ENCODE measurements at regions not wholly inside any gene's neighbourhood (a gene's known extent, or its start where the extent isn't known, plus 50 kb on each side); places are given as distances from the start of the nearest gene placed in this dataset.

- Histone ChIP-seq H3K27ac (no peak overlapping the region), H3K4me3 (peak overlapping the region; percentile 51; the same call in 1 of the 2 replicates), H2AFZ (peak overlapping the region; percentile 61), H3K27me3 (ENCODE audit: insufficient read depth, low read depth) (no peaks in the 10 kb centered on the region), H3K4me1 (replicated peaks; ENCODE audit: insufficient read depth) (no peaks in the 10 kb centered on the region), H3K9me2 (ENCODE audit: insufficient read depth) (no peaks in the 10 kb centered on the region), H3K79me2 (ENCODE audit: low read depth) (no peaks in the 10 kb centered on the region), H3K9me3 (ENCODE audit: insufficient read depth, low read depth) (no peaks in the 10 kb centered on the region; the same call in 1 of the 2 replicates), H3K36me3 (ENCODE audit: low read depth) (no peaks in the 10 kb centered on the region), H3K4me2 (peak overlapping the region; percentile 69), H4K20me1 (ENCODE audit: insufficient read depth) (no peaks in the 10 kb centered on the region), H3F3A (ENCODE audit: insufficient read depth, low read depth) (no peaks in the 10 kb centered on the region)
- intact Hi-C loops (cut with micrococcal nuclease; ENCODE audit: unreplicated experiment): no loop called here
- no TSS peak for BruUV-seq (replicated peaks)
- ChIA-PET CTCF (interaction anchor here (0.6 to 0.7 kb wide), 2 partner anchors 689 to 1219 kb away, joined by 3 read pairs; no protein-coding TSS in a partner anchor), POLR2A (ENCODE audit: unreplicated experiment) (interaction anchor here (0.7 kb wide), 1 partner anchor 160 kb away, joined by 4 read pairs; the partner anchor contains the start of gene CDH12)
- no peak for DNase-seq
- TF ChIP-seq CTCF (conservative IDR thresholded peaks at IDR 0.05) (no peak), EZH2 (IDR thresholded peaks at IDR 0.05; ENCODE audit: low read depth) (no peak)
Observed at GRCh38 chr5:23012842-23013241, 159.7 kb upstream of the CDH12 start.

- H3K27ac ChIP-seq: no peak overlapping the region
- TF ChIP-seq CTCF (conservative IDR thresholded peaks at IDR 0.05): no peak
- no peak for DNase-seq
- no peaks in the 10 kb centered on the region for H3K36me3 ChIP-seq (ENCODE audit: low read depth)
- no peaks in the 10 kb centered on the region for H3K79me2 ChIP-seq (ENCODE audit: low read depth)
- H4K20me1 ChIP-seq (ENCODE audit: insufficient read depth): no peaks in the 10 kb centered on the region
- no peaks in the 10 kb centered on the region for H3F3A ChIP-seq (ENCODE audit: insufficient read depth, low read depth)
- BruUV-seq (replicated peaks): no TSS peak
- H3K4me1 ChIP-seq (replicated peaks; ENCODE audit: insufficient read depth): no peaks in the 10 kb centered on the region
- H3K9me3 ChIP-seq (ENCODE audit: insufficient read depth, low read depth): no peaks in the 10 kb centered on the region; the same call in 1 of the 2 replicates
- no peak overlapping the region for H3K4me2 ChIP-seq
- POLR2A ChIA-PET (ENCODE audit: unreplicated experiment): no interaction called here
- intact Hi-C loops (cut with micrococcal nuclease; ENCODE audit: unreplicated experiment): no loop called here
- H3K9me2 ChIP-seq (ENCODE audit: insufficient read depth): no peaks in the 10 kb centered on the region
- H3K4me3 ChIP-seq: no peak overlapping the region
- CTCF ChIA-PET: no interaction called here
- H3K27me3 ChIP-seq (ENCODE audit: insufficient read depth, low read depth): no peaks in the 10 kb centered on the region
- no peak overlapping the region for H2AFZ ChIP-seq
Observed at GRCh38 chr5:23007762-23008161, 154.6 kb upstream of the CDH12 start.

GRCh38 chr5:23007236-23007635 is 154.1 kb upstream of the CDH12 start:
- H2AFZ ChIP-seq: no peak overlapping the region
- H3K4me1 ChIP-seq (replicated peaks; ENCODE audit: insufficient read depth): no peaks in the 10 kb centered on the region
- no peak for DNase-seq
- ChIA-PET POLR2A (ENCODE audit: unreplicated experiment) (no interaction called here), CTCF (no interaction called here)
- H3K9me3 ChIP-seq (ENCODE audit: insufficient read depth, low read depth): no peaks in the 10 kb centered on the region; the same call in 1 of the 2 replicates
- H3K27ac ChIP-seq: no peak overlapping the region
- no peaks in the 10 kb centered on the region for H3K79me2 ChIP-seq (ENCODE audit: low read depth)
- no peak overlapping the region for H3K4me3 ChIP-seq
- H3K27me3 ChIP-seq (ENCODE audit: insufficient read depth, low read depth): no peaks in the 10 kb centered on the region
- H3K4me2 ChIP-seq: no peak overlapping the region
- no peaks in the 10 kb centered on the region for H3K9me2 ChIP-seq (ENCODE audit: insufficient read depth)
- intact Hi-C loops (cut with micrococcal nuclease; ENCODE audit: unreplicated experiment): no loop called here
- H3F3A ChIP-seq (ENCODE audit: insufficient read depth, low read depth): no peaks in the 10 kb centered on the region
- H4K20me1 ChIP-seq (ENCODE audit: insufficient read depth): no peaks in the 10 kb centered on the region
- no TSS peak for BruUV-seq (replicated peaks)
- H3K36me3 ChIP-seq (ENCODE audit: low read depth): no peaks in the 10 kb centered on the region
- TF ChIP-seq EZH2 (IDR thresholded peaks at IDR 0.05; ENCODE audit: low read depth) (no peak), CTCF (conservative IDR thresholded peaks at IDR 0.05) (no peak)

Measured in PC-9 (cell line).